Liver (tissue), 8 donors: ENCODE measurements at regions not wholly inside any gene's neighbourhood (a gene's known extent, or its start where the extent isn't known, plus 50 kb on each side); places are given as distances from the start of the nearest gene placed in this dataset.

ENCODE experiments used
- DNase-seq: peaks from one replicate; pipeline ENCODE4 v3.0.0-alpha.2; 2017; ENCODE audit warnings: low spot score
- H3K27ac ChIP-seq, 2 donors: one replicate each; pipeline ENCODE4 v1.7.0; 2013; ENCODE audit warnings: inconsistent platforms in 2 of 2, low read length in 2 of 2, control low read depth in 1 of 2, low read depth in 1 of 2, mild to moderate bottlenecking in 1 of 2
- H3K27me3 ChIP-seq, 4 donors: one replicate each; pipeline versions ENCODE4 v1.6.1 to v1.7.0; 2013; ENCODE audit warnings: low read length in 3 of 4, inconsistent platforms in 1 of 4, mild to moderate bottlenecking in 1 of 4, moderate library complexity in 1 of 4; ENCODE audit not compliant: control insufficient read depth in 4 of 4, insufficient read depth in 4 of 4
- H3K36me3 ChIP-seq, 4 donors: one replicate each; pipeline versions ENCODE4 v1.6.1 to v1.7.0; 2013; ENCODE audit warnings: low read length in 3 of 4, mild to moderate bottlenecking in 3 of 4, low read depth in 1 of 4, moderate library complexity in 1 of 4; ENCODE audit not compliant: control insufficient read depth in 4 of 4, insufficient read depth in 3 of 4
- H3K4me1 ChIP-seq, 4 donors: one replicate each; pipeline versions ENCODE4 v1.6.1 to v1.7.0; 2013; ENCODE audit warnings: low read length in 3 of 4, mild to moderate bottlenecking in 3 of 4, moderate library complexity in 1 of 4; ENCODE audit not compliant: control insufficient read depth in 4 of 4, insufficient read depth in 4 of 4
- H3K4me3 ChIP-seq, 3 donors: one replicate each; pipeline versions ENCODE4 v1.6.1 to v1.7.0; 2013; ENCODE audit warnings: low read length in 3 of 3, control low read depth in 1 of 3, low read depth in 1 of 3, mild to moderate bottlenecking in 1 of 3
- H3K9ac ChIP-seq, 2 donors: one replicate each; pipeline ENCODE4 v1.7.0; 2013; ENCODE audit warnings: low read length in 2 of 2, mild to moderate bottlenecking in 2 of 2, moderate library complexity in 2 of 2, control low read depth in 1 of 2, low read depth in 1 of 2
- H3K9me3 ChIP-seq, 4 donors: one replicate each; pipeline versions ENCODE4 v1.6.1 to v1.7.0; 2013; ENCODE audit warnings: low read length in 3 of 4; ENCODE audit not compliant: control insufficient read depth in 4 of 4
- ATF3 ChIP-seq: IDR thresholded peaks from 2 replicates; pipeline ENCODE4 v1.6.1; 2016; ENCODE audit warnings: antibody characterized with exemption
- CTCF ChIP-seq: fragments of 150-350 bp; IDR thresholded peaks from 2 replicates; pipeline ENCODE4 v1.5.1; 2017; ENCODE audit warnings: improper control_type of control experiment, low read depth, low read length; ENCODE audit not compliant: missing input control
- EGR1 ChIP-seq, 2 donors: IDR thresholded peaks; 2 replicates each; pipeline ENCODE4 v1.6.1; 2016 to 2018; ENCODE audit warnings: antibody characterized with exemption in 2 of 2, low read depth in 2 of 2
- FOXA1 ChIP-seq: IDR thresholded peaks from 2 replicates; pipeline ENCODE4 v1.6.1; 2016; ENCODE audit warnings: antibody characterized with exemption
- FOXA2 ChIP-seq: IDR thresholded peaks from 2 replicates; pipeline ENCODE4 v1.6.1; 2016; ENCODE audit warnings: antibody characterized with exemption
- GABPA ChIP-seq, 2 donors: IDR thresholded peaks in 1 of 2; conservative IDR thresholded peaks in 1 of 2; 2 replicates each; pipeline ENCODE4 v1.6.1; 2016; ENCODE audit warnings: antibody characterized with exemption in 2 of 2, mild to moderate bottlenecking in 1 of 2, moderate library complexity in 1 of 2
- HNF4G ChIP-seq: IDR thresholded peaks from 2 replicates; pipeline ENCODE4 v1.6.1; 2016; ENCODE audit warnings: antibody characterized with exemption
- JUND ChIP-seq, 2 donors: IDR thresholded peaks; 2 replicates each; pipeline ENCODE4 v1.6.1; 2016; ENCODE audit warnings: antibody characterized with exemption in 2 of 2
- MAX ChIP-seq: IDR thresholded peaks from 2 replicates; pipeline ENCODE4 v1.6.1; 2016; ENCODE audit warnings: antibody characterized with exemption
- NR2F2 ChIP-seq: IDR thresholded peaks from 2 replicates; pipeline ENCODE4 v1.6.1; 2016; ENCODE audit warnings: antibody characterized with exemption
- RAD21 ChIP-seq, 2 donors: IDR thresholded peaks; 2 replicates each; pipeline ENCODE4 v1.6.1; 2016; ENCODE audit warnings: antibody characterized with exemption in 2 of 2, mild to moderate bottlenecking in 2 of 2
- REST ChIP-seq: IDR thresholded peaks from 2 replicates; pipeline ENCODE4 v1.6.1; 2016; ENCODE audit warnings: antibody characterized with exemption, mild to moderate bottlenecking
- RXRA ChIP-seq, 2 donors: IDR thresholded peaks; 2 replicates each; pipeline ENCODE4 v1.6.1; 2017 to 2018; ENCODE audit warnings: antibody characterized with exemption in 2 of 2, mild to moderate bottlenecking in 1 of 2
- SP1 ChIP-seq: IDR thresholded peaks from 2 replicates; pipeline ENCODE4 v1.6.1; 2018; ENCODE audit warnings: antibody characterized with exemption, mild to moderate bottlenecking
- TAF1 ChIP-seq: conservative IDR thresholded peaks from 2 replicates; pipeline ENCODE4 v1.6.1; 2016; ENCODE audit warnings: antibody characterized with exemption, mild to moderate bottlenecking
- YY1 ChIP-seq: IDR thresholded peaks from 2 replicates; pipeline ENCODE4 v1.6.1; 2016; ENCODE audit warnings: antibody characterized with exemption, mild to moderate bottlenecking
- ZBTB33 ChIP-seq: IDR thresholded peaks from 2 replicates; pipeline ENCODE4 v1.6.1; 2016; ENCODE audit warnings: antibody characterized with exemption
- WGBS: extraction: QIAGEN DNeasy Blood & Tissue Kit; methylation state at CpG from one replicate; pipeline ENCODE4 v1.1.7; 2013; 5-methylcytosine and 5-hydroxymethylcytosine counted together
- donor health status: healthy.
- donor health status: healthy.
- donor health status: healthy.
- donor health status: healthy.
- donor health status: healthy.

GRCh38 chr4:142925161-142925560 lies 79.1 kb upstream of the INPP4B start:
- no peaks in the 10 kb centered on the region for H3K27me3 ChIP-seq
- H3K36me3 ChIP-seq: no peaks in the 10 kb centered on the region
- H3K4me1 ChIP-seq: no peaks in the 10 kb centered on the region
- H3K4me3 ChIP-seq: no peak overlapping the region
- H3K9me3 ChIP-seq: no peaks in the 10 kb centered on the region
- no peak overlapping the region for H3K9ac ChIP-seq
- H3K27ac ChIP-seq: no peak overlapping the region
- 57% methylated on average over 1 of the region's 1 CpG for WGBS
- no peak for DNase-seq
- no peak for TF ChIP-seq FOXA2
- TF ChIP-seq FOXA1: no peak
- no peak for TF ChIP-seq RXRA (IDR thresholded peaks at IDR 0.05)
- TF ChIP-seq TAF1: no peak
- TF ChIP-seq YY1: no peak
- TF ChIP-seq SP1: no peak
- TF ChIP-seq MAX: no peak
- TF ChIP-seq ZBTB33: no peak

- Histone ChIP-seq H3K9ac (no peak overlapping the region), H3K27me3 (no peaks in the 10 kb centered on the region), H3K4me3 (no peak overlapping the region), H3K4me1 (no peaks in the 10 kb centered on the region), H3K36me3 (no peaks in the 10 kb centered on the region), H3K9me3 (no peaks in the 10 kb centered on the region), H3K27ac (no peak overlapping the region)
- no peak for TF ChIP-seq REST
- no peak for TF ChIP-seq NR2F2
- no peak for TF ChIP-seq FOXA1
- TF ChIP-seq ATF3: no peak
- no peak for TF ChIP-seq SP1
- TF ChIP-seq TAF1: no peak
- TF ChIP-seq GABPA (IDR thresholded peaks at IDR 0.05 in 1 of 2, conservative IDR thresholded peaks at IDR 0.05 in 1 of 2): no peak
- no peak for TF ChIP-seq JUND (IDR thresholded peaks at IDR 0.05)
- no peak for TF ChIP-seq ZBTB33
- no peak for TF ChIP-seq RAD21 (IDR thresholded peaks at IDR 0.05)
- no peak for TF ChIP-seq HNF4G
- TF ChIP-seq RXRA (IDR thresholded peaks at IDR 0.05): no peak
- no peak for TF ChIP-seq MAX
- no peak for TF ChIP-seq CTCF
- no peak for TF ChIP-seq EGR1 (IDR thresholded peaks at IDR 0.05; ENCODE audit: low read depth in 2 of 2)
- TF ChIP-seq YY1: no peak
- 44% methylated on average over 1 of the region's 1 CpG for WGBS
- no peak for DNase-seq
Observed at GRCh38 chr4:142927721-142928120, 81.6 kb upstream of the INPP4B start.
